WTC11 (cell line): ENCODE measurements at regions not wholly inside any gene's neighbourhood (a gene's known extent, or its start where the extent isn't known, plus 50 kb on each side); places are given as distances from the start of the nearest gene placed in this dataset.

Source experiments
- ATAC-seq: fragments of 200-7000 bp; cut with Tn5 transposase; 2 replicates; pipeline ENCODE4 v1.10.0; 2021; ENCODE audit warnings: mild to moderate bottlenecking, moderate library complexity
- CTCF ChIA-PET: fragments of 300-600 bp; sonication (Branson Sonifier 250); formaldehyde crosslinking; loops from one replicate; lab custom pipeline; 2021; ENCODE audit warnings: antibody characterized with exemption; lab: Charles Lee
- POLR2A ChIA-PET: fragments of 350-600 bp; sonication (Branson Sonifier 250); formaldehyde crosslinking; loops from one replicate; lab custom pipeline; 2021; ENCODE audit warnings: antibody characterized with exemption; lab: Charles Lee
- DNase-seq: peaks from one replicate; pipeline ENCODE4 v3.0.0; 2021; ENCODE audit warnings: low spot score
- H3K27ac Mint-ChIP-seq: 2 replicates; pipeline ENCODE4 v1.8.0; 2021; ENCODE audit warnings: mixed read lengths
- H3K27me3 Mint-ChIP-seq: 2 replicates; pipeline ENCODE4 v1.8.0; 2021; ENCODE audit warnings: low read depth, mild to moderate bottlenecking, moderate library complexity, mixed read lengths
- H3K36me3 Mint-ChIP-seq: 2 replicates; pipeline ENCODE4 v1.8.0; 2021; ENCODE audit warnings: mixed read lengths
- H3K4me1 Mint-ChIP-seq: 2 replicates; pipeline ENCODE4 v1.8.0; 2022; ENCODE audit warnings: mixed read lengths
- H3K4me3 Mint-ChIP-seq: 2 replicates; pipeline ENCODE4 v1.8.0; 2021; ENCODE audit warnings: mild to moderate bottlenecking, moderate library complexity, mixed read lengths
- H3K9me3 Mint-ChIP-seq: 2 replicates; pipeline ENCODE4 v1.8.0; 2021; ENCODE audit warnings: mixed read lengths
- CBFB ChIP-seq: sonication (generic); formaldehyde crosslinking; IDR thresholded peaks from 2 replicates; pipeline ENCODE4 v1.8.1; 2022; ENCODE audit warnings: mild to moderate bottlenecking, low read depth, missing genetic modification reagents
- EMX1 ChIP-seq: fragments of 250-450 bp; sonication (Bioruptor Pico); IDR thresholded peaks from 2 replicates; pipeline ENCODE4 v1.8.0; 2021; ENCODE audit warnings: mild to moderate bottlenecking
- FOXK1 ChIP-seq: sonication (generic); formaldehyde crosslinking; IDR thresholded peaks from 2 replicates; pipeline ENCODE4 v1.8.0; 2022; ENCODE audit warnings: mild to moderate bottlenecking, moderate library complexity, missing genetic modification reagents
- HMGA2 ChIP-seq: fragments of 250-450 bp; sonication (Bioruptor Pico); IDR thresholded peaks from 2 replicates; pipeline ENCODE4 v1.4.0; 2021; ENCODE audit warnings: mild to moderate bottlenecking, moderate library complexity
- IRF2 ChIP-seq: sonication (generic); formaldehyde crosslinking; IDR thresholded peaks from 2 replicates; pipeline ENCODE4 v1.8.0; 2022; ENCODE audit warnings: low read depth, missing genetic modification reagents, borderline replicate concordance
- JUN ChIP-seq: sonication (generic); formaldehyde crosslinking; IDR thresholded peaks from 2 replicates; pipeline ENCODE4 v1.8.0; 2023; ENCODE audit warnings: mild to moderate bottlenecking, missing genetic modification reagents
- MXD4 ChIP-seq: fragments of 250-450 bp; sonication (Bioruptor Pico); IDR thresholded peaks from 2 replicates; pipeline ENCODE4 v1.8.0; 2021; ENCODE audit warnings: mild to moderate bottlenecking, moderate library complexity, borderline replicate concordance
- OVOL2 ChIP-seq: fragments of 250-450 bp; sonication (Bioruptor Pico); IDR thresholded peaks from 2 replicates; pipeline ENCODE4 v1.9.0; 2021; ENCODE audit warnings: mild to moderate bottlenecking, borderline replicate concordance
- TEAD1 ChIP-seq: sonication (generic); formaldehyde crosslinking; IDR thresholded peaks from 2 replicates; pipeline ENCODE4 v1.8.0; 2022; ENCODE audit warnings: mild to moderate bottlenecking, missing genetic modification reagents
- ZNF121 ChIP-seq: sonication (generic); formaldehyde crosslinking; IDR thresholded peaks from 2 replicates; pipeline ENCODE4 v1.8.0; 2023; ENCODE audit warnings: missing genetic modification reagents
- ZNF416 ChIP-seq: fragments of 250-450 bp; sonication (Bioruptor Pico); IDR thresholded peaks from 2 replicates; pipeline ENCODE4 v1.9.0; 2021; ENCODE audit warnings: mild to moderate bottlenecking, inconsistent platforms
- ZNF671 ChIP-seq: fragments of 250-450 bp; sonication (Bioruptor Pico); IDR thresholded peaks from 2 replicates; pipeline ENCODE4 v1.8.0; 2021; ENCODE audit warnings: mild to moderate bottlenecking
- TF ChIP-seq, protein P1 (sequence below): sonication (generic); formaldehyde crosslinking; IDR thresholded peaks from 2 replicates; pipeline ENCODE4 v1.8.1; 2022; ENCODE audit warnings: mild to moderate bottlenecking, missing genetic modification reagents, moderate library complexity, borderline replicate concordance
- TF ChIP-seq, protein P2 (sequence below): fragments of 250-450 bp; sonication (Bioruptor Pico); IDR thresholded peaks from 2 replicates; pipeline ENCODE4 v1.8.0; 2021; ENCODE audit warnings: mild to moderate bottlenecking
- TF ChIP-seq, protein P3 (sequence below): sonication (generic); formaldehyde crosslinking; IDR thresholded peaks from 2 replicates; pipeline ENCODE4 v1.8.0; 2022; ENCODE audit warnings: mild to moderate bottlenecking, missing genetic modification reagents
- TF ChIP-seq, protein P4 (sequence below): sonication (generic); formaldehyde crosslinking; IDR thresholded peaks from 2 replicates; pipeline ENCODE4 v1.8.0; 2022; ENCODE audit warnings: mild to moderate bottlenecking, missing genetic modification reagents
- TF ChIP-seq, protein P5 (sequence below): sonication (generic); formaldehyde crosslinking; IDR thresholded peaks from 2 replicates; pipeline ENCODE4 v1.8.0; 2023; ENCODE audit warnings: missing genetic modification reagents, mild to moderate bottlenecking, borderline replicate concordance
- TF ChIP-seq, protein P6 (sequence below): sonication (generic); formaldehyde crosslinking; IDR thresholded peaks from 2 replicates; pipeline ENCODE4 v1.8.1; 2023; ENCODE audit warnings: mild to moderate bottlenecking, moderate library complexity, missing genetic modification reagents
- TF ChIP-seq, protein P7 (sequence below): sonication (generic); formaldehyde crosslinking; IDR thresholded peaks from 2 replicates; pipeline ENCODE4 v1.8.0; 2022; ENCODE audit warnings: mild to moderate bottlenecking, missing genetic modification reagents
- TF ChIP-seq, protein P8 (sequence below): fragments of 250-450 bp; sonication (Bioruptor Pico); IDR thresholded peaks from 2 replicates; pipeline ENCODE4 v1.9.0; 2021; ENCODE audit warnings: moderate library complexity, mild to moderate bottlenecking, inconsistent platforms, borderline replicate concordance
- TF ChIP-seq, protein P9 (sequence below): sonication (generic); formaldehyde crosslinking; IDR thresholded peaks from 2 replicates; pipeline ENCODE4 v1.8.1; 2023; ENCODE audit warnings: mild to moderate bottlenecking, missing genetic modification reagents, moderate library complexity
- TF ChIP-seq, protein P10 (sequence below): sonication (generic); formaldehyde crosslinking; IDR thresholded peaks from 2 replicates; pipeline ENCODE4 v1.8.0; 2023; ENCODE audit warnings: missing genetic modification reagents

DNA sequence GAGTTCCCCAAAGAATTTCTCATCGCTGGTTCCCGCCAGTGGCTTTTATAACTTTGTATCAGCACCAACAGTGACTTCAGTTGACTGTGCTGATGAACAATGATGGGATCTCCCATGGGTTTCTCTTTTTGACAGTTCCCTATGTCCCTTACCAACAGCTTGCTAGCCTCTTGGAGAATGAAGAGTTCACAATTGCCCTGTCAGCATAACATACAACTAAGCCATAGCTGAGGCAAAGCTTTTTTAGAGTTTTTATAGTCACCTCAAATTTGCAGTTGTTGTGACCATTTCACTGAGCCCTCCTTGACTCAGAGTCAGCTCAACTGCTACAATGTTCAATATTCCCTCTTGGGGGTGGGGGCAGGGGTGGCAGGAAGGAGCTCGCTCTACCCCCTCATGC is 179.8 kb downstream of the TFEC start:
- Mint-ChIP-seq H3K4me3 (no peak overlapping the region), H3K27me3 (no peaks in the 10 kb centered on the region)
- POLR2A ChIA-PET: no interaction called here

DNA sequence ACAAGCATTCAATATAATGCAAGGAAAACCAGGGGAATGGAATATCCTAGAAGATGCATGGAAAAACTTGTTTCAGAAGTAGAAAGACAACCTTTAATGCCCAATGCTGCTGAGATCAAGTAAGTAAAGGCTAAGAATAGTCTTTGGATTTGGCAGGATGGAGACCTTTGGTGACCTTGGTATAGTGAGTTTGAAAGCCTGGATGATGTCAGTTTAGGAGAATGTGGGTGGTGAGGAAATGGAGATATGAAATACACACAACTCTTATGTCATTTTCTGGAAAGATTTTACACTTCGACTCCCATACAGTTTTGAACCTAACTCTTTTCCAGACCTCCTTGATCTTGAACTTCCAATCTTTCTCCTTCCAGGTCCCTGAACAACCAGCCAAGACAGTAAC is 185.7 kb downstream of the TFEC start:
- Mint-ChIP-seq H3K27ac (no peak overlapping the region), H3K27me3 (no peaks in the 10 kb centered on the region)
- POLR2A ChIA-PET: no interaction called here
- TF ChIP-seq FOXK1 (CRISPR knock-in tag): no peak
- TF ChIP-seq, protein P1, sequence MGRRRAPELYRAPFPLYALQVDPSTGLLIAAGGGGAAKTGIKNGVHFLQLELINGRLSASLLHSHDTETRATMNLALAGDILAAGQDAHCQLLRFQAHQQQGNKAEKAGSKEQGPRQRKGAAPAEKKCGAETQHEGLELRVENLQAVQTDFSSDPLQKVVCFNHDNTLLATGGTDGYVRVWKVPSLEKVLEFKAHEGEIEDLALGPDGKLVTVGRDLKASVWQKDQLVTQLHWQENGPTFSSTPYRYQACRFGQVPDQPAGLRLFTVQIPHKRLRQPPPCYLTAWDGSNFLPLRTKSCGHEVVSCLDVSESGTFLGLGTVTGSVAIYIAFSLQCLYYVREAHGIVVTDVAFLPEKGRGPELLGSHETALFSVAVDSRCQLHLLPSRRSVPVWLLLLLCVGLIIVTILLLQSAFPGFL: no peak
- TF ChIP-seq, protein P2, sequence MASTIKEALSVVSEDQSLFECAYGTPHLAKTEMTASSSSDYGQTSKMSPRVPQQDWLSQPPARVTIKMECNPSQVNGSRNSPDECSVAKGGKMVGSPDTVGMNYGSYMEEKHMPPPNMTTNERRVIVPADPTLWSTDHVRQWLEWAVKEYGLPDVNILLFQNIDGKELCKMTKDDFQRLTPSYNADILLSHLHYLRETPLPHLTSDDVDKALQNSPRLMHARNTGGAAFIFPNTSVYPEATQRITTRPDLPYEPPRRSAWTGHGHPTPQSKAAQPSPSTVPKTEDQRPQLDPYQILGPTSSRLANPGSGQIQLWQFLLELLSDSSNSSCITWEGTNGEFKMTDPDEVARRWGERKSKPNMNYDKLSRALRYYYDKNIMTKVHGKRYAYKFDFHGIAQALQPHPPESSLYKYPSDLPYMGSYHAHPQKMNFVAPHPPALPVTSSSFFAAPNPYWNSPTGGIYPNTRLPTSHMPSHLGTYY (CRISPR knock-in tag): no peak
- TF ChIP-seq, protein P3, sequence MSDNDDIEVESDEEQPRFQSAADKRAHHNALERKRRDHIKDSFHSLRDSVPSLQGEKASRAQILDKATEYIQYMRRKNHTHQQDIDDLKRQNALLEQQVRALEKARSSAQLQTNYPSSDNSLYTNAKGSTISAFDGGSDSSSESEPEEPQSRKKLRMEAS: no peak
- no peak for TF ChIP-seq HMGA2 (CRISPR knock-in tag)
- TF ChIP-seq JUN (CRISPR knock-in tag): no peak
- no peak for TF ChIP-seq ZNF121 (CRISPR knock-in tag)
- no peak for TF ChIP-seq IRF2 (CRISPR knock-in tag)
- TF ChIP-seq CBFB: no peak
- TF ChIP-seq, protein P4, sequence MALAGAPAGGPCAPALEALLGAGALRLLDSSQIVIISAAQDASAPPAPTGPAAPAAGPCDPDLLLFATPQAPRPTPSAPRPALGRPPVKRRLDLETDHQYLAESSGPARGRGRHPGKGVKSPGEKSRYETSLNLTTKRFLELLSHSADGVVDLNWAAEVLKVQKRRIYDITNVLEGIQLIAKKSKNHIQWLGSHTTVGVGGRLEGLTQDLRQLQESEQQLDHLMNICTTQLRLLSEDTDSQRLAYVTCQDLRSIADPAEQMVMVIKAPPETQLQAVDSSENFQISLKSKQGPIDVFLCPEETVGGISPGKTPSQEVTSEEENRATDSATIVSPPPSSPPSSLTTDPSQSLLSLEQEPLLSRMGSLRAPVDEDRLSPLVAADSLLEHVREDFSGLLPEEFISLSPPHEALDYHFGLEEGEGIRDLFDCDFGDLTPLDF: no peak
- no peak for TF ChIP-seq TEAD1 (CRISPR knock-in tag)
- TF ChIP-seq, protein P5, sequence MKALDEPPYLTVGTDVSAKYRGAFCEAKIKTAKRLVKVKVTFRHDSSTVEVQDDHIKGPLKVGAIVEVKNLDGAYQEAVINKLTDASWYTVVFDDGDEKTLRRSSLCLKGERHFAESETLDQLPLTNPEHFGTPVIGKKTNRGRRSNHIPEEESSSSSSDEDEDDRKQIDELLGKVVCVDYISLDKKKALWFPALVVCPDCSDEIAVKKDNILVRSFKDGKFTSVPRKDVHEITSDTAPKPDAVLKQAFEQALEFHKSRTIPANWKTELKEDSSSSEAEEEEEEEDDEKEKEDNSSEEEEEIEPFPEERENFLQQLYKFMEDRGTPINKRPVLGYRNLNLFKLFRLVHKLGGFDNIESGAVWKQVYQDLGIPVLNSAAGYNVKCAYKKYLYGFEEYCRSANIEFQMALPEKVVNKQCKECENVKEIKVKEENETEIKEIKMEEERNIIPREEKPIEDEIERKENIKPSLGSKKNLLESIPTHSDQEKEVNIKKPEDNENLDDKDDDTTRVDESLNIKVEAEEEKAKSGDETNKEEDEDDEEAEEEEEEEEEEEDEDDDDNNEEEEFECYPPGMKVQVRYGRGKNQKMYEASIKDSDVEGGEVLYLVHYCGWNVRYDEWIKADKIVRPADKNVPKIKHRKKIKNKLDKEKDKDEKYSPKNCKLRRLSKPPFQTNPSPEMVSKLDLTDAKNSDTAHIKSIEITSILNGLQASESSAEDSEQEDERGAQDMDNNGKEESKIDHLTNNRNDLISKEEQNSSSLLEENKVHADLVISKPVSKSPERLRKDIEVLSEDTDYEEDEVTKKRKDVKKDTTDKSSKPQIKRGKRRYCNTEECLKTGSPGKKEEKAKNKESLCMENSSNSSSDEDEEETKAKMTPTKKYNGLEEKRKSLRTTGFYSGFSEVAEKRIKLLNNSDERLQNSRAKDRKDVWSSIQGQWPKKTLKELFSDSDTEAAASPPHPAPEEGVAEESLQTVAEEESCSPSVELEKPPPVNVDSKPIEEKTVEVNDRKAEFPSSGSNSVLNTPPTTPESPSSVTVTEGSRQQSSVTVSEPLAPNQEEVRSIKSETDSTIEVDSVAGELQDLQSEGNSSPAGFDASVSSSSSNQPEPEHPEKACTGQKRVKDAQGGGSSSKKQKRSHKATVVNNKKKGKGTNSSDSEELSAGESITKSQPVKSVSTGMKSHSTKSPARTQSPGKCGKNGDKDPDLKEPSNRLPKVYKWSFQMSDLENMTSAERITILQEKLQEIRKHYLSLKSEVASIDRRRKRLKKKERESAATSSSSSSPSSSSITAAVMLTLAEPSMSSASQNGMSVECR (CRISPR knock-in tag): no peak
- TF ChIP-seq, protein P6, sequence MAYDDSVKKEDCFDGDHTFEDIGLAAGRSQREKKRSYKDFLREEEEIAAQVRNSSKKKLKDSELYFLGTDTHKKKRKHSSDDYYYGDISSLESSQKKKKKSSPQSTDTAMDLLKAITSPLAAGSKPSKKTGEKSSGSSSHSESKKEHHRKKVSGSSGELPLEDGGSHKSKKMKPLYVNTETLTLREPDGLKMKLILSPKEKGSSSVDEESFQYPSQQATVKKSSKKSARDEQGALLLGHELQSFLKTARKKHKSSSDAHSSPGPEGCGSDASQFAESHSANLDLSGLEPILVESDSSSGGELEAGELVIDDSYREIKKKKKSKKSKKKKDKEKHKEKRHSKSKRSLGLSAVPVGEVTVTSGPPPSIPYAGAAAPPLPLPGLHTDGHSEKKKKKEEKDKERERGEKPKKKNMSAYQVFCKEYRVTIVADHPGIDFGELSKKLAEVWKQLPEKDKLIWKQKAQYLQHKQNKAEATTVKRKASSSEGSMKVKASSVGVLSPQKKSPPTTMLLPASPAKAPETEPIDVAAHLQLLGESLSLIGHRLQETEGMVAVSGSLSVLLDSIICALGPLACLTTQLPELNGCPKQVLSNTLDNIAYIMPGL (CRISPR knock-in tag): no peak
- TF ChIP-seq, protein P7, sequence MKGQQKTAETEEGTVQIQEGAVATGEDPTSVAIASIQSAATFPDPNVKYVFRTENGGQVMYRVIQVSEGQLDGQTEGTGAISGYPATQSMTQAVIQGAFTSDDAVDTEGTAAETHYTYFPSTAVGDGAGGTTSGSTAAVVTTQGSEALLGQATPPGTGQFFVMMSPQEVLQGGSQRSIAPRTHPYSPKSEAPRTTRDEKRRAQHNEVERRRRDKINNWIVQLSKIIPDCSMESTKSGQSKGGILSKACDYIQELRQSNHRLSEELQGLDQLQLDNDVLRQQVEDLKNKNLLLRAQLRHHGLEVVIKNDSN (CRISPR knock-in tag): no peak
- TF ChIP-seq, protein P8, sequence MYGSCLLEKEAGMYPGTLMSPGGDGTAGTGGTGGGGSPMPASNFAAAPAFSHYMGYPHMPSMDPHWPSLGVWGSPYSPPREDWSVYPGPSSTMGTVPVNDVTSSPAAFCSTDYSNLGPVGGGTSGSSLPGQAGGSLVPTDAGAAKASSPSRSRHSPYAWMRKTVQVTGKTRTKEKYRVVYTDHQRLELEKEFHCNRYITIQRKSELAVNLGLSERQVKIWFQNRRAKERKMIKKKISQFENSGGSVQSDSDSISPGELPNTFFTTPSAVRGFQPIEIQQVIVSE (CRISPR knock-in tag): no peak
- TF ChIP-seq, protein P9, sequence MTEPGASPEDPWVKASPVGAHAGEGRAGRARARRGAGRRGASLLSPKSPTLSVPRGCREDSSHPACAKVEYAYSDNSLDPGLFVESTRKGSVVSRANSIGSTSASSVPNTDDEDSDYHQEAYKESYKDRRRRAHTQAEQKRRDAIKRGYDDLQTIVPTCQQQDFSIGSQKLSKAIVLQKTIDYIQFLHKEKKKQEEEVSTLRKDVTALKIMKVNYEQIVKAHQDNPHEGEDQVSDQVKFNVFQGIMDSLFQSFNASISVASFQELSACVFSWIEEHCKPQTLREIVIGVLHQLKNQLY (CRISPR knock-in tag): no peak
- TF ChIP-seq OVOL2: no peak
- TF ChIP-seq MXD4 (CRISPR knock-in tag): no peak
- TF ChIP-seq, protein P10, sequence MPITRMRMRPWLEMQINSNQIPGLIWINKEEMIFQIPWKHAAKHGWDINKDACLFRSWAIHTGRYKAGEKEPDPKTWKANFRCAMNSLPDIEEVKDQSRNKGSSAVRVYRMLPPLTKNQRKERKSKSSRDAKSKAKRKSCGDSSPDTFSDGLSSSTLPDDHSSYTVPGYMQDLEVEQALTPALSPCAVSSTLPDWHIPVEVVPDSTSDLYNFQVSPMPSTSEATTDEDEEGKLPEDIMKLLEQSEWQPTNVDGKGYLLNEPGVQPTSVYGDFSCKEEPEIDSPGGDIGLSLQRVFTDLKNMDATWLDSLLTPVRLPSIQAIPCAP (CRISPR knock-in tag): no peak
- TF ChIP-seq ZNF671 (CRISPR knock-in tag): no peak
- TF ChIP-seq, all 79 proteins: peak for 0
- no peak for DNase-seq
- peaks cover 7% of the 10 kb centered on the region; the same call in 1 of the 2 replicates for H3K9me3 Mint-ChIP-seq
- CTCF ChIA-PET: no interaction called here
- peaks cover 5% of the 10 kb centered on the region; the same call in 1 of the 2 replicates for H3K4me1 Mint-ChIP-seq
- H3K36me3 Mint-ChIP-seq: no peaks in the 10 kb centered on the region
- ATAC-seq: no peak
- no peak overlapping the region for H3K4me3 Mint-ChIP-seq

More for the DNA sequence above, 179.8 kb downstream of the TFEC start:
- no peak for DNase-seq
- TF ChIP-seq EMX1 (CRISPR knock-in tag) (no peak), ZNF416 (no peak)
- CTCF ChIA-PET: interaction anchor here (0.5 to 2.0 kb wide), 16 partner anchors 9 to 1769 kb away, joined by 3 to 19 read pairs (median 4); no protein-coding TSS in a partner anchor
- Mint-ChIP-seq H3K36me3 (no peaks in the 10 kb centered on the region), H3K27ac (no peak overlapping the region), H3K4me1 (peaks cover 7% of the 10 kb centered on the region; the same call in 1 of the 2 replicates), H3K9me3 (no peaks in the 10 kb centered on the region)
- no peak for ATAC-seq
